ENCODE measurements at regions not wholly inside any gene's neighbourhood (a gene's known extent, or its start where the extent isn't known, plus 50 kb on each side); places are given as distances from the start of the nearest gene placed in this dataset.

GRCh38 chr12:73390261-73390660, 1118.1 kb downstream of the TRHDE start:
- Mint-ChIP-seq H3K27ac (no peak overlapping the region), H3K36me3 (ENCODE audit: low read depth) (no peaks in the 10 kb centered on the region), H3K9me3 (peaks cover 16% of the 10 kb centered on the region), H3K4me3 (no peak overlapping the region), H3K27me3 (no peaks in the 10 kb centered on the region), H3K4me1 (ENCODE audit: low read depth) (no peaks in the 10 kb centered on the region)
- intact Hi-C loops (cut with micrococcal nuclease): no loop called here

GRCh38 chr12:73413051-73413450, 1124.6 kb upstream of the ATXN7L3B start:
- H3K27me3 Mint-ChIP-seq: no peaks in the 10 kb centered on the region
- H3K27ac Mint-ChIP-seq: no peak overlapping the region
- H3K9me3 Mint-ChIP-seq: peaks cover 59% of the 10 kb centered on the region
- no peaks in the 10 kb centered on the region for H3K4me1 Mint-ChIP-seq (ENCODE audit: low read depth)
- no peaks in the 10 kb centered on the region for H3K36me3 Mint-ChIP-seq (ENCODE audit: low read depth)
- intact Hi-C loops (cut with micrococcal nuclease): no loop called here
- H3K4me3 Mint-ChIP-seq: no peak overlapping the region

GRCh38 chr12:73413974-73414373, 1123.7 kb upstream of the ATXN7L3B start:
- Mint-ChIP-seq H3K9me3 (peaks cover 52% of the 10 kb centered on the region), H3K4me3 (no peak overlapping the region), H3K36me3 (ENCODE audit: low read depth) (no peaks in the 10 kb centered on the region), H3K27ac (no peak overlapping the region), H3K4me1 (ENCODE audit: low read depth) (no peaks in the 10 kb centered on the region), H3K27me3 (no peaks in the 10 kb centered on the region)
- intact Hi-C loops (cut with micrococcal nuclease): no loop called here

- Mint-ChIP-seq H3K4me1 (ENCODE audit: low read depth) (no peaks in the 10 kb centered on the region), H3K36me3 (ENCODE audit: low read depth) (no peaks in the 10 kb centered on the region), H3K4me3 (no peak overlapping the region), H3K27me3 (no peaks in the 10 kb centered on the region), H3K27ac (no peak overlapping the region), H3K9me3 (peaks cover 52% of the 10 kb centered on the region)
- intact Hi-C loops (cut with micrococcal nuclease): no loop called here
Observed at GRCh38 chr12:73414926-73415325, 1122.7 kb upstream of the ATXN7L3B start.

- Mint-ChIP-seq H3K36me3 (ENCODE audit: low read depth) (no peaks in the 10 kb centered on the region), H3K27me3 (no peaks in the 10 kb centered on the region), H3K4me1 (ENCODE audit: low read depth) (no peaks in the 10 kb centered on the region), H3K4me3 (no peak overlapping the region), H3K27ac (no peak overlapping the region), H3K9me3 (peaks cover 36% of the 10 kb centered on the region)
- intact Hi-C loops (cut with micrococcal nuclease): no loop called here
Observed at GRCh38 chr12:73418541-73418940, 1119.1 kb upstream of the ATXN7L3B start.

- Mint-ChIP-seq H3K27ac (no peak overlapping the region), H3K27me3 (no peaks in the 10 kb centered on the region), H3K9me3 (peaks cover 31% of the 10 kb centered on the region), H3K36me3 (ENCODE audit: low read depth) (no peaks in the 10 kb centered on the region), H3K4me3 (no peak overlapping the region), H3K4me1 (ENCODE audit: low read depth) (no peaks in the 10 kb centered on the region)
- intact Hi-C loops (cut with micrococcal nuclease): no loop called here
Observed at GRCh38 chr12:73421832-73422231, 1115.8 kb upstream of the ATXN7L3B start.

GRCh38 chr12:73424484-73424883, 1113.2 kb upstream of the ATXN7L3B start:
- Mint-ChIP-seq H3K4me3 (no peak overlapping the region), H3K27ac (no peak overlapping the region), H3K9me3 (peaks cover 22% of the 10 kb centered on the region), H3K4me1 (ENCODE audit: low read depth) (no peaks in the 10 kb centered on the region), H3K27me3 (no peaks in the 10 kb centered on the region), H3K36me3 (ENCODE audit: low read depth) (no peaks in the 10 kb centered on the region)
- intact Hi-C loops (cut with micrococcal nuclease): no loop called here

- no peaks in the 10 kb centered on the region for H3K36me3 Mint-ChIP-seq (ENCODE audit: low read depth)
- H3K4me3 Mint-ChIP-seq: no peak overlapping the region
- intact Hi-C loops (cut with micrococcal nuclease): no loop called here
- H3K27ac Mint-ChIP-seq: no peak overlapping the region
- no peaks in the 10 kb centered on the region for H3K4me1 Mint-ChIP-seq (ENCODE audit: low read depth)
- H3K27me3 Mint-ChIP-seq: no peaks in the 10 kb centered on the region
- peaks cover 13% of the 10 kb centered on the region for H3K9me3 Mint-ChIP-seq
Observed at GRCh38 chr12:73445658-73446324, 1091.8 kb upstream of the ATXN7L3B start.

GRCh38 chr12:73452672-73453469, 1084.8 kb upstream of the ATXN7L3B start:
- no peaks in the 10 kb centered on the region for H3K4me1 Mint-ChIP-seq (ENCODE audit: low read depth)
- no peak overlapping the region for H3K4me3 Mint-ChIP-seq
- H3K27me3 Mint-ChIP-seq: no peaks in the 10 kb centered on the region
- intact Hi-C loops (cut with micrococcal nuclease): no loop called here
- no peak overlapping the region for H3K27ac Mint-ChIP-seq
- H3K9me3 Mint-ChIP-seq: peaks cover 10% of the 10 kb centered on the region
- no peaks in the 10 kb centered on the region for H3K36me3 Mint-ChIP-seq (ENCODE audit: low read depth)

GRCh38 chr12:73460212-73460611, 1077.4 kb upstream of the ATXN7L3B start:
- H3K4me1 Mint-ChIP-seq (ENCODE audit: low read depth): no peaks in the 10 kb centered on the region
- peaks cover 7% of the 10 kb centered on the region for H3K9me3 Mint-ChIP-seq
- no peaks in the 10 kb centered on the region for H3K36me3 Mint-ChIP-seq (ENCODE audit: low read depth)
- H3K27me3 Mint-ChIP-seq: no peaks in the 10 kb centered on the region
- intact Hi-C loops (cut with micrococcal nuclease): no loop called here
- no peak overlapping the region for H3K4me3 Mint-ChIP-seq
- no peak overlapping the region for H3K27ac Mint-ChIP-seq

- no peak overlapping the region for H3K4me3 Mint-ChIP-seq
- no peaks in the 10 kb centered on the region for H3K36me3 Mint-ChIP-seq (ENCODE audit: low read depth)
- H3K27ac Mint-ChIP-seq: no peak overlapping the region
- H3K27me3 Mint-ChIP-seq: no peaks in the 10 kb centered on the region
- intact Hi-C loops (cut with micrococcal nuclease): no loop called here
- H3K4me1 Mint-ChIP-seq (ENCODE audit: low read depth): no peaks in the 10 kb centered on the region
- peaks cover 23% of the 10 kb centered on the region for H3K9me3 Mint-ChIP-seq
Observed at GRCh38 chr12:73465106-73465505, 1072.5 kb upstream of the ATXN7L3B start.

GRCh38 chr12:73486256-73486655, 1051.4 kb upstream of the ATXN7L3B start:
- H3K4me1 Mint-ChIP-seq (ENCODE audit: low read depth): no peaks in the 10 kb centered on the region
- no peaks in the 10 kb centered on the region for H3K27me3 Mint-ChIP-seq
- H3K9me3 Mint-ChIP-seq: peaks cover 59% of the 10 kb centered on the region
- no peak overlapping the region for H3K27ac Mint-ChIP-seq
- intact Hi-C loops (cut with micrococcal nuclease): no loop called here
- no peaks in the 10 kb centered on the region for H3K36me3 Mint-ChIP-seq (ENCODE audit: low read depth)
- H3K4me3 Mint-ChIP-seq: no peak overlapping the region

GRCh38 chr12:73506611-73507010, 1031.0 kb upstream of the ATXN7L3B start:
- no peaks in the 10 kb centered on the region for H3K4me1 Mint-ChIP-seq (ENCODE audit: low read depth)
- H3K36me3 Mint-ChIP-seq (ENCODE audit: low read depth): no peaks in the 10 kb centered on the region
- no peak overlapping the region for H3K4me3 Mint-ChIP-seq
- intact Hi-C loops (cut with micrococcal nuclease): no loop called here
- H3K27ac Mint-ChIP-seq: no peak overlapping the region
- peaks cover 39% of the 10 kb centered on the region for H3K9me3 Mint-ChIP-seq
- no peaks in the 10 kb centered on the region for H3K27me3 Mint-ChIP-seq

GRCh38 chr12:73514672-73515071, 1023.0 kb upstream of the ATXN7L3B start:
- H3K9me3 Mint-ChIP-seq: peaks cover 8% of the 10 kb centered on the region
- no peak overlapping the region for H3K27ac Mint-ChIP-seq
- no peaks in the 10 kb centered on the region for H3K27me3 Mint-ChIP-seq
- H3K4me1 Mint-ChIP-seq (ENCODE audit: low read depth): no peaks in the 10 kb centered on the region
- intact Hi-C loops (cut with micrococcal nuclease): no loop called here
- no peaks in the 10 kb centered on the region for H3K36me3 Mint-ChIP-seq (ENCODE audit: low read depth)
- H3K4me3 Mint-ChIP-seq: no peak overlapping the region

All from dendritic cell treated with granulocyte-macrophage colony-stimulating factor and Interleukin-4, amounts not matched to agents 40 ng/mL and 50 ng/mL, for 4 days (primary cell).